ENCODE measurements at regions not wholly inside any gene's neighbourhood (a gene's known extent, or its start where the extent isn't known, plus 50 kb on each side); places are given as distances from the start of the nearest gene placed in this dataset.

- no peak for FAIRE-seq
- no TSS peak for BruUV-seq (replicated peaks)
- Histone ChIP-seq H3K4me3 (no peak overlapping the region), H3K4me2 (ENCODE audit: insufficient read depth, low read length) (no peak overlapping the region), H3K79me2 (ENCODE audit: control insufficient read depth, insufficient read depth, low read length) (no peaks in the 10 kb centered on the region), H3K9ac (ENCODE audit: insufficient read depth in 1 of 2, low read depth in 2 of 2, low read length in 2 of 2) (no peak overlapping the region), H4K20me1 (replicated peaks; ENCODE audit: control insufficient read depth, insufficient read depth, low read length) (peaks cover 7% of the 10 kb centered on the region), H3K27ac (ENCODE audit: extremely low read depth, low read depth, low read length) (no peak overlapping the region), H2AFZ (ENCODE audit: low read depth, low read length) (no peak overlapping the region), H3K9me3 (replicated peaks; ENCODE audit: control insufficient read depth, insufficient read depth, low read depth, low read length) (no peaks in the 10 kb centered on the region), H3K36me3 (ENCODE audit: control insufficient read depth, insufficient read depth, low read length) (no peaks in the 10 kb centered on the region), H3K4me1 (replicated peaks in 1 of 2; ENCODE audit: control insufficient read depth in 2 of 2, insufficient read depth in 2 of 2, low read length in 2 of 2) (no peaks in the 10 kb centered on the region), H3K9me1 (ENCODE audit: control insufficient read depth, insufficient read depth, low read length) (no peaks in the 10 kb centered on the region), H3K27me3 (ENCODE audit: control insufficient read depth in 2 of 2, insufficient read depth in 2 of 2, low read length in 2 of 2) (peaks cover 20 to 30% of the 10 kb centered on the region in 2 experiments; a peak in 4 of 5 replicates)
- no peak for ATAC-seq
- intact Hi-C loops (cut with micrococcal nuclease) = no loop called here
- POLR2A ChIA-PET = no interaction called here
- under 1% methylated on average over 9 of the region's 9 CpGs for WGBS (ENCODE audit: insufficient coverage, low coverage, missing lambda C conversion rate)
- TF ChIP-seq ZNF277 (CRISPR knock-in tag; IDR thresholded peaks at IDR 0.05; ENCODE audit: borderline replicate concordance) = no peak
- TF ChIP-seq ZNF174 (CRISPR knock-in tag; IDR thresholded peaks at IDR 0.05) = no peak
- TF ChIP-seq ZNF41 (CRISPR knock-in tag; conservative IDR thresholded peaks at IDR 0.05) = no peak
- TF ChIP-seq MCM7 (IDR thresholded peaks at IDR 0.05) = no peak
- TF ChIP-seq DDX20 (tag; IDR thresholded peaks at IDR 0.05; ENCODE audit: low read depth) = no peak
- TF ChIP-seq IRF1 (CRISPR knock-in tag; IDR thresholded peaks at IDR 0.05; ENCODE audit: borderline replicate concordance) = no peak
- TF ChIP-seq EP300 (IDR thresholded peaks at IDR 0.05; ENCODE audit: low read length) = no peak
- no peak for TF ChIP-seq C11orf30 (IDR thresholded peaks at IDR 0.05; ENCODE audit: low read depth)
- TF ChIP-seq, protein P1, sequence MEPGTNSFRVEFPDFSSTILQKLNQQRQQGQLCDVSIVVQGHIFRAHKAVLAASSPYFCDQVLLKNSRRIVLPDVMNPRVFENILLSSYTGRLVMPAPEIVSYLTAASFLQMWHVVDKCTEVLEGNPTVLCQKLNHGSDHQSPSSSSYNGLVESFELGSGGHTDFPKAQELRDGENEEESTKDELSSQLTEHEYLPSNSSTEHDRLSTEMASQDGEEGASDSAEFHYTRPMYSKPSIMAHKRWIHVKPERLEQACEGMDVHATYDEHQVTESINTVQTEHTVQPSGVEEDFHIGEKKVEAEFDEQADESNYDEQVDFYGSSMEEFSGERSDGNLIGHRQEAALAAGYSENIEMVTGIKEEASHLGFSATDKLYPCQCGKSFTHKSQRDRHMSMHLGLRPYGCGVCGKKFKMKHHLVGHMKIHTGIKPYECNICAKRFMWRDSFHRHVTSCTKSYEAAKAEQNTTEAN (CRISPR knock-in tag; IDR thresholded peaks at IDR 0.05) = no peak
- TF ChIP-seq MTA1 (IDR thresholded peaks at IDR 0.05; ENCODE audit: borderline replicate concordance) = no peak
- TF ChIP-seq, protein P2, sequence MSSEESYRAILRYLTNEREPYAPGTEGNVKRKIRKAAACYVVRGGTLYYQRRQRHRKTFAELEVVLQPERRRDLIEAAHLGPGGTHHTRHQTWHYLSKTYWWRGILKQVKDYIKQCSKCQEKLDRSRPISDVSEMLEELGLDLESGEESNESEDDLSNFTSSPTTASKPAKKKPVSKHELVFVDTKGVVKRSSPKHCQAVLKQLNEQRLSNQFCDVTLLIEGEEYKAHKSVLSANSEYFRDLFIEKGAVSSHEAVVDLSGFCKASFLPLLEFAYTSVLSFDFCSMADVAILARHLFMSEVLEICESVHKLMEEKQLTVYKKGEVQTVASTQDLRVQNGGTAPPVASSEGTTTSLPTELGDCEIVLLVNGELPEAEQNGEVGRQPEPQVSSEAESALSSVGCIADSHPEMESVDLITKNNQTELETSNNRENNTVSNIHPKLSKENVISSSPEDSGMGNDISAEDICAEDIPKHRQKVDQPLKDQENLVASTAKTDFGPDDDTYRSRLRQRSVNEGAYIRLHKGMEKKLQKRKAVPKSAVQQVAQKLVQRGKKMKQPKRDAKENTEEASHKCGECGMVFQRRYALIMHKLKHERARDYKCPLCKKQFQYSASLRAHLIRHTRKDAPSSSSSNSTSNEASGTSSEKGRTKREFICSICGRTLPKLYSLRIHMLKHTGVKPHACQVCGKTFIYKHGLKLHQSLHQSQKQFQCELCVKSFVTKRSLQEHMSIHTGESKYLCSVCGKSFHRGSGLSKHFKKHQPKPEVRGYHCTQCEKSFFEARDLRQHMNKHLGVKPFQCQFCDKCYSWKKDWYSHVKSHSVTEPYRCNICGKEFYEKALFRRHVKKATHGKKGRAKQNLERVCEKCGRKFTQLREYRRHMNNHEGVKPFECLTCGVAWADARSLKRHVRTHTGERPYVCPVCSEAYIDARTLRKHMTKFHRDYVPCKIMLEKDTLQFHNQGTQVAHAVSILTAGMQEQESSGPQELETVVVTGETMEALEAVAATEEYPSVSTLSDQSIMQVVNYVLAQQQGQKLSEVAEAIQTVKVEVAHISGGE (CRISPR knock-in tag; IDR thresholded peaks at IDR 0.05) = no peak
- no peak for TF ChIP-seq JUND (IDR thresholded peaks at IDR 0.05; ENCODE audit: borderline replicate concordance, low read depth, low read length)
- no peak for TF ChIP-seq JUND (tag; IDR thresholded peaks at IDR 0.05; ENCODE audit: borderline replicate concordance, low read depth, low read length)
- no peak for DNase-seq (ENCODE audit: extremely low read depth in 1 of 4, low spot score in 3 of 4)
- CTCF ChIA-PET (ENCODE audit: low intra/inter-chr PET ratio) = no interaction called here
- in situ Hi-C loops (cut with MboI) = no loop called here
Measured at GRCh38 chr11:70645537-70645936, 247.2 kb downstream of the CTTN start.

Measured in K562 (cell line).